ENCODE measurements at regions not wholly inside any gene's neighbourhood (a gene's known extent, or its start where the extent isn't known, plus 50 kb on each side); places are given as distances from the start of the nearest gene placed in this dataset.

DNA sequence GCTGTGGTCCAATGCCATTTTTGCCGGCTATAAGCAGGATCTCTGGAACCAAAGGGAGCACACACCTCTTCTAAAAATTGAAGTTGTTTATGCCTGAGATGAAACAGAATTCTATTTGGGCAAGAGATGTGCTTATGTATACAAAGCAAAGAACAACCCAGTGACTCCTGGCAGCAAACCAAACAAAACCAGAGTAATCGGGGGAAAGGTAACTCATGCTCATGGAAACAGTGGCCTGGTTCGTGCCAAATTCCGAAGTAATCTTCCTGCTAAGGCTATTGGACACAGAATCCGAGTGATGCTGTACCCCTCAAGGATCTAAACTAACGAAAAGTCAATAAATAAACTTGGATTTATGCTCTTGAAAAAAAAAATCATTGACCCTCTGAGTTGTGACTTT is 178.7 kb downstream of the CEMIP2 start:
- TF ChIP-seq CTCF (conservative IDR thresholded peaks at IDR 0.05) = no peak
- no peak overlapping the region for H3K27ac ChIP-seq

DNA sequence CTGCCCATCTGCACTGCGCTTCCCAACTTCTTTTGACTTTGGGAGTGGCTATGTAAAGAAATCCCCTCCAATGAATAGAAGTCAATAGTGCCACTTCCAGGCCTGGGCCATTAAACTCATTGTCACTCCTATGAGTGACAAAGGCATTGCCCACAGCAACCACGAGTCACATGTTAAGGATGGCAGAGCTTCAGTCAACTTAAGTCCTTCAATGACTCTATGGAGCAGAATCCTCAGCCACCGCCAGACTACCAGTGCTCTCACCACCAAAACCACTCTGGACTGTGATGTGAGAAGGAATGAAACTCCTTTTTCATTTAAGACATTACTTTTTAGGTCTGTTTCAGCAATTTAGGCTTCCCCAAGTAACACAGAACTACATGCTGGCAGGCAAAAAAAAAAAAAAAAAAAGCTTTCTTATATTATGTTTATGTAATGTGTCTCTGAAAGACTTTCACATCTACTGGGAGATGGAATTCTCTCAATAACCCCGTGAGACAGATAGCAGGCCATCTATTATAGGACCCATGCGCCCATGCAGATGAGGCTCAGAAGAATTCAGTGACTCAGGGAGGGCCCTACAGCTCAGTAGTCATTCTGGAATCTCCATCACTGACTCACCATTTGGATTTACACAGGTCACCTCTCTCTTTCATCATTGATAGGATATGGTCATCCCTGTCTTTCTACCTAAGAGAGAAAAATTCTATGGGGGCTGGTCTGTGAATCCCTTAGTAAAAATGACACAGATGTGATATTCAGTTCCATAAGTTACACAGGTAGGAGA is 180.5 kb downstream of the CEMIP2 start:
- TF ChIP-seq CTCF (conservative IDR thresholded peaks at IDR 0.05) = no peak
- no peak overlapping the region for H3K27ac ChIP-seq

GRCh38 chr9:71583792-71584191 is 184.5 kb downstream of the CEMIP2 start:
- no peak for TF ChIP-seq CTCF (conservative IDR thresholded peaks at IDR 0.05)
- no peak overlapping the region for H3K27ac ChIP-seq

DNA sequence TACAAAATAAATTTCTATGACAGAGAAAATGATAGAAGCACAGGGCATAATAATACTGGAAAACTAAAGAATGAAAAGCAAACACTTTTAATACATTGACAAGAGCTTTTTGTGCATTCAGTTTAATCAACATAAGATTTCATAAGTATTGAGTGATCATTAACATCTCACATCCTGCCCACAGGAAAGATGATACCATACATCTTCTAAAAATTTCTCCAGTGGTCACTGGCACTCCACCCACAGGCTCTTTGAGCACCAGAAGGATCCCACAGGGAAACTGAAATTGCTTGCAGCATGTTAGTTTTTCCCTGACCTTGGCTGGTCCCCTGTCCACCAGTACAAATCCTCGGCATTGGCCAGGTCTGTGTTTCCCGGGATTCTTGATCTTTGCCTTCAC is 186.0 kb downstream of the CEMIP2 start:
- TF ChIP-seq CTCF (conservative IDR thresholded peaks at IDR 0.05) = no peak
- no peak overlapping the region for H3K27ac ChIP-seq

- no peak for TF ChIP-seq CTCF (conservative IDR thresholded peaks at IDR 0.05)
- H3K27ac ChIP-seq = no peak overlapping the region
Measured at GRCh38 chr9:71581101-71581500, 187.2 kb downstream of the CEMIP2 start.

- no peak overlapping the region for H3K27ac ChIP-seq
- no peak for TF ChIP-seq CTCF (conservative IDR thresholded peaks at IDR 0.05)
Measured at GRCh38 chr9:71571186-71571585, 197.1 kb downstream of the CEMIP2 start.

GRCh38 chr9:71567890-71568289 is 200.4 kb downstream of the CEMIP2 start:
- TF ChIP-seq CTCF (conservative IDR thresholded peaks at IDR 0.05) = no peak
- H3K27ac ChIP-seq = no peak overlapping the region
